Forelimb muscle (tissue), 1 donor: ENCODE measurements at regions not wholly inside any gene's neighbourhood (a gene's known extent, or its start where the extent isn't known, plus 50 kb on each side); places are given as distances from the start of the nearest gene placed in this dataset.

Source experiments
- DNase-seq: peaks from one replicate; pipeline ENCODE4 v3.0.0-alpha.2; 2013; ENCODE audit warnings: low read depth

- no peak for DNase-seq
Measured at GRCh38 chr7:84412161-84412969, 217.8 kb upstream of the SEMA3A start.

- no peak for DNase-seq
Measured at GRCh38 chr7:84399661-84400060, 205.1 kb upstream of the SEMA3A start.

- DNase-seq: no peak
Measured at GRCh38 chr7:84394219-84394618, 199.6 kb upstream of the SEMA3A start.

- peak; percentile 14 for DNase-seq
Measured at GRCh38 chr7:84393786-84394185, 199.2 kb upstream of the SEMA3A start.

- no peak for DNase-seq
Measured at GRCh38 chr7:84390845-84391244, 196.3 kb upstream of the SEMA3A start.

GRCh38 chr7:84389242-84389641, 194.7 kb upstream of the SEMA3A start:
- DNase-seq: no peak

- no peak for DNase-seq
Measured at GRCh38 chr7:84387595-84387994, 193.0 kb upstream of the SEMA3A start.

GRCh38 chr7:84384417-84384816, 189.8 kb upstream of the SEMA3A start:
- DNase-seq: no peak

GRCh38 chr7:84379446-84379845, 184.9 kb upstream of the SEMA3A start:
- no peak for DNase-seq

GRCh38 chr7:84372712-84373111, 178.1 kb upstream of the SEMA3A start:
- DNase-seq: no peak

GRCh38 chr7:84372155-84372621, 177.6 kb upstream of the SEMA3A start:
- no peak for DNase-seq

- DNase-seq: no peak
Measured at GRCh38 chr7:84370114-84370513, 175.5 kb upstream of the SEMA3A start.

- no peak for DNase-seq
Measured at GRCh38 chr7:84368122-84368521, 173.5 kb upstream of the SEMA3A start.

GRCh38 chr7:84364708-84365107, 170.1 kb upstream of the SEMA3A start:
- no peak for DNase-seq

GRCh38 chr7:84363741-84364140, 169.2 kb upstream of the SEMA3A start:
- no peak for DNase-seq

GRCh38 chr7:84362828-84363227, 168.2 kb upstream of the SEMA3A start:
- DNase-seq: no peak

GRCh38 chr7:84362360-84362759, 167.8 kb upstream of the SEMA3A start:
- DNase-seq: no peak

GRCh38 chr7:84354866-84355265, 160.3 kb upstream of the SEMA3A start:
- no peak for DNase-seq

GRCh38 chr7:84354030-84354429, 159.4 kb upstream of the SEMA3A start:
- DNase-seq: no peak

- DNase-seq: no peak
Measured at GRCh38 chr7:84339306-84339705, 144.7 kb upstream of the SEMA3A start.

- no peak for DNase-seq
Measured at GRCh38 chr7:84337429-84337828, 142.8 kb upstream of the SEMA3A start.

GRCh38 chr7:84336766-84337165, 142.2 kb upstream of the SEMA3A start:
- DNase-seq: no peak

GRCh38 chr7:84336303-84336702, 141.7 kb upstream of the SEMA3A start:
- DNase-seq: no peak

- no peak for DNase-seq
Measured at GRCh38 chr7:84331616-84332015, 137.0 kb upstream of the SEMA3A start.
